ENCODE measurements at regions not wholly inside any gene's neighbourhood (a gene's known extent, or its start where the extent isn't known, plus 50 kb on each side); places are given as distances from the start of the nearest gene placed in this dataset.

GRCh38 chr11:109984634-109985289 is 108.4 kb upstream of the ZC3H12C start:
- DNase-seq = no peak

GRCh38 chr11:109986488-109986887 is 106.7 kb upstream of the ZC3H12C start:
- no peak for DNase-seq

GRCh38 chr11:109991835-109992234 is 101.4 kb upstream of the ZC3H12C start:
- no peak for DNase-seq

GRCh38 chr11:109993786-109994185 is 99.4 kb upstream of the ZC3H12C start:
- no peak for DNase-seq

GRCh38 chr11:109994907-109995306 is 98.3 kb upstream of the ZC3H12C start:
- no peak for DNase-seq

GRCh38 chr11:109996060-109996459 is 97.1 kb upstream of the ZC3H12C start:
- no peak for DNase-seq

GRCh38 chr11:109998921-109999320 is 94.3 kb upstream of the ZC3H12C start:
- DNase-seq = no peak

- DNase-seq = no peak
These were observed 93.1 kb upstream of the ZC3H12C start for GRCh38 chr11:110000031-110000502.

- DNase-seq = no peak
These were observed 92.3 kb upstream of the ZC3H12C start for GRCh38 chr11:110000850-110001249.

GRCh38 chr11:110003426-110003825 is 89.8 kb upstream of the ZC3H12C start:
- no peak for DNase-seq

GRCh38 chr11:110011595-110011994 is 81.6 kb upstream of the ZC3H12C start:
- DNase-seq = no peak

GRCh38 chr11:110015695-110016094 is 77.5 kb upstream of the ZC3H12C start:
- DNase-seq = no peak

GRCh38 chr11:110019675-110020074 is 73.5 kb upstream of the ZC3H12C start:
- no peak for DNase-seq

GRCh38 chr11:110022548-110022947 is 70.6 kb upstream of the ZC3H12C start:
- no peak for DNase-seq

- DNase-seq = no peak
These were observed 69.5 kb upstream of the ZC3H12C start for GRCh38 chr11:110023711-110024110.

GRCh38 chr11:110026858-110027626 is 66.2 kb upstream of the ZC3H12C start:
- no peak for DNase-seq

GRCh38 chr11:110027627-110028371 is 65.4 kb upstream of the ZC3H12C start:
- no peak for DNase-seq

- no peak for DNase-seq
These were observed 64.3 kb upstream of the ZC3H12C start for GRCh38 chr11:110028921-110029320.

- DNase-seq = no peak
These were observed 63.5 kb upstream of the ZC3H12C start for GRCh38 chr11:110029714-110030113.

- DNase-seq = no peak
These were observed 62.0 kb upstream of the ZC3H12C start for GRCh38 chr11:110031171-110031570.

GRCh38 chr11:110032259-110032658 is 60.9 kb upstream of the ZC3H12C start:
- DNase-seq = no peak

- no peak for DNase-seq
These were observed 60.1 kb upstream of the ZC3H12C start for GRCh38 chr11:110032957-110033570.

GRCh38 chr11:110034806-110035205 is 58.4 kb upstream of the ZC3H12C start:
- no peak for DNase-seq
